HEK293T (cell line): ENCODE measurements at regions not wholly inside any gene's neighbourhood (a gene's known extent, or its start where the extent isn't known, plus 50 kb on each side); places are given as distances from the start of the nearest gene placed in this dataset.

Source experiments
- CTCF ChIA-PET: fragments of 350-600 bp; formaldehyde crosslinking; extraction: SDS; loops from one replicate; lab custom pipeline; 2021; ENCODE audit warnings: antibody characterized with exemption, inconsistent platforms; lab: Yijun Ruan, JAX
- POLR2A ChIA-PET: fragments of 350-600 bp; formaldehyde crosslinking; extraction: SDS; loops from one replicate; lab custom pipeline; 2020; ENCODE audit warnings: antibody characterized with exemption, inconsistent platforms; lab: Yijun Ruan, JAX
- DNase-seq: peaks from one replicate; pipeline ENCODE4 v3.0.0; 2012; ENCODE audit warnings: mixed read lengths; ENCODE audit errors: extremely low spot score
- ARNT ChIP-seq: fragments of 450-650 bp; IDR thresholded peaks from 2 replicates; pipeline ENCODE4 v1.6.1; 2017; ENCODE audit warnings: mild to moderate bottlenecking
- BHLHE40 ChIP-seq: fragments of 450-650 bp; IDR thresholded peaks from 2 replicates; pipeline ENCODE4 v1.6.1; 2016; ENCODE audit warnings: mild to moderate bottlenecking, moderate library complexity, borderline replicate concordance
- CTBP1 ChIP-seq: fragments of 450-650 bp; IDR thresholded peaks from 2 replicates; pipeline ENCODE4 v1.6.1; 2016; ENCODE audit warnings: borderline replicate concordance
- ELF4 ChIP-seq: fragments of 450-650 bp; IDR thresholded peaks from 2 replicates; pipeline ENCODE4 v1.6.1; 2017; ENCODE audit warnings: antibody characterized with exemption
- FOXA1 ChIP-seq: fragments of 450-650 bp; IDR thresholded peaks from 2 replicates; pipeline ENCODE4 v1.6.1; 2016; ENCODE audit warnings: mild to moderate bottlenecking
- FOXK2 ChIP-seq: fragments of 450-650 bp; IDR thresholded peaks from 2 replicates; pipeline ENCODE4 v1.6.1; 2016; ENCODE audit warnings: mild to moderate bottlenecking
- FOXM1 ChIP-seq: fragments of 450-650 bp; IDR thresholded peaks from 2 replicates; pipeline ENCODE4 v1.6.1; 2017; ENCODE audit warnings: mild to moderate bottlenecking, borderline replicate concordance
- HDGF ChIP-seq: fragments of 450-650 bp; IDR thresholded peaks from 2 replicates; pipeline ENCODE4 v1.6.1; 2017; ENCODE audit warnings: antibody characterized with exemption, borderline replicate concordance
- L3MBTL2 ChIP-seq: fragments of 450-650 bp; conservative IDR thresholded peaks from 2 replicates; pipeline ENCODE4 v1.6.1; 2016; ENCODE audit warnings: mild to moderate bottlenecking
- LEF1 ChIP-seq: fragments of 450-650 bp; IDR thresholded peaks from 2 replicates; pipeline ENCODE4 v1.6.1; 2017; ENCODE audit warnings: mild to moderate bottlenecking, borderline replicate concordance
- NFRKB ChIP-seq: fragments of 450-650 bp; IDR thresholded peaks from 2 replicates; pipeline ENCODE4 v1.6.1; 2016; ENCODE audit warnings: mild to moderate bottlenecking, moderate library complexity
- PKNOX1 ChIP-seq: fragments of 450-650 bp; IDR thresholded peaks from 2 replicates; pipeline ENCODE4 v1.6.1; 2016
- SP1 ChIP-seq: fragments of 450-650 bp; IDR thresholded peaks from 2 replicates; pipeline ENCODE4 v1.6.1; 2017
- SUZ12 ChIP-seq: fragments of 450-650 bp; IDR thresholded peaks from 2 replicates; pipeline ENCODE4 v1.6.1; 2016; ENCODE audit warnings: mild to moderate bottlenecking
- TARDBP ChIP-seq: fragments of 450-650 bp; IDR thresholded peaks from 2 replicates; pipeline ENCODE4 v1.6.1; 2016
- ZNF384 ChIP-seq: fragments of 450-650 bp; IDR thresholded peaks from 2 replicates; pipeline ENCODE4 v1.6.1; 2016

GRCh38 chr6:132231121-132231884 is 170.0 kb downstream of the MOXD1 start:
- TF ChIP-seq FOXM1 (no peak), HDGF (no peak), ARNT (no peak), NFRKB (no peak), FOXK2 (no peak), ZNF384 (no peak), BHLHE40 (no peak), FOXA1 (no peak), LEF1 (no peak), TARDBP (no peak), CTBP1 (no peak), SUZ12 (no peak), L3MBTL2 (no peak), PKNOX1 (no peak), SP1 (no peak), ELF4 (no peak)
- CTCF ChIA-PET = interaction anchor here (1.1 kb wide), 1 partner anchor 49 kb away, joined by 4 read pairs; no protein-coding TSS in a partner anchor
- no peak for DNase-seq
- POLR2A ChIA-PET = no interaction called here

- POLR2A ChIA-PET = no interaction called here
- CTCF ChIA-PET = no interaction called here
- TF ChIP-seq FOXA1 (no peak), ZNF384 (no peak), SP1 (no peak), HDGF (no peak), BHLHE40 (no peak), L3MBTL2 (no peak), FOXM1 (no peak), ELF4 (no peak), FOXK2 (no peak), LEF1 (no peak)
- no peak for DNase-seq
These were observed 172.4 kb downstream of the MOXD1 start for GRCh38 chr6:132228894-132229293.

- CTCF ChIA-PET = no interaction called here
- no peak for TF ChIP-seq BHLHE40
- TF ChIP-seq FOXM1 = no peak
- TF ChIP-seq TARDBP = no peak
- no peak for TF ChIP-seq FOXK2
- TF ChIP-seq PKNOX1 = no peak
- no peak for TF ChIP-seq SUZ12
- TF ChIP-seq NFRKB = no peak
- no peak for TF ChIP-seq CTBP1
- no peak for DNase-seq
- POLR2A ChIA-PET = no interaction called here
These were observed 173.4 kb downstream of the MOXD1 start for GRCh38 chr6:132227904-132228303.

GRCh38 chr6:132224943-132225342 is 176.3 kb downstream of the MOXD1 start:
- DNase-seq = no peak
- CTCF ChIA-PET = no interaction called here
- POLR2A ChIA-PET = no interaction called here
- TF ChIP-seq TARDBP (no peak), HDGF (no peak), FOXA1 (no peak), SP1 (no peak), FOXM1 (no peak), ARNT (no peak), PKNOX1 (no peak), ZNF384 (no peak), ELF4 (no peak), LEF1 (no peak), CTBP1 (no peak), SUZ12 (no peak), BHLHE40 (no peak), FOXK2 (no peak), NFRKB (no peak), L3MBTL2 (no peak)

- no peak for DNase-seq
- POLR2A ChIA-PET = no interaction called here
- no peak for TF ChIP-seq LEF1
- no peak for TF ChIP-seq ARNT
- TF ChIP-seq FOXA1 = no peak
- TF ChIP-seq FOXK2 = no peak
- no peak for TF ChIP-seq FOXM1
- TF ChIP-seq NFRKB = no peak
- no peak for TF ChIP-seq ZNF384
- TF ChIP-seq SP1 = no peak
- CTCF ChIA-PET = no interaction called here
These were observed 180.5 kb downstream of the MOXD1 start for GRCh38 chr6:132220800-132221199.

- TF ChIP-seq SP1 (no peak), NFRKB (no peak), FOXM1 (no peak), PKNOX1 (no peak), L3MBTL2 (no peak), TARDBP (no peak), SUZ12 (no peak), ELF4 (no peak), CTBP1 (no peak), FOXK2 (no peak), FOXA1 (no peak), LEF1 (no peak), HDGF (no peak), ARNT (no peak), ZNF384 (no peak), BHLHE40 (no peak)
- ChIA-PET CTCF (no interaction called here), POLR2A (no interaction called here)
- DNase-seq = no peak
These were observed 181.4 kb downstream of the MOXD1 start for GRCh38 chr6:132219901-132220300.
